Liver (tissue), 8 donors: ENCODE measurements at regions not wholly inside any gene's neighbourhood (a gene's known extent, or its start where the extent isn't known, plus 50 kb on each side); places are given as distances from the start of the nearest gene placed in this dataset.

Experiments
- DNase-seq: peaks from one replicate; pipeline ENCODE4 v3.0.0-alpha.2; 2017; ENCODE audit warnings: low spot score
- H3K27ac ChIP-seq, 2 donors: one replicate each; pipeline ENCODE4 v1.7.0; 2013; ENCODE audit warnings: inconsistent platforms in 2 of 2, low read length in 2 of 2, control low read depth in 1 of 2, low read depth in 1 of 2, mild to moderate bottlenecking in 1 of 2
- H3K27me3 ChIP-seq, 4 donors: one replicate each; pipeline versions ENCODE4 v1.6.1 to v1.7.0; 2013; ENCODE audit warnings: low read length in 3 of 4, inconsistent platforms in 1 of 4, mild to moderate bottlenecking in 1 of 4, moderate library complexity in 1 of 4; ENCODE audit not compliant: control insufficient read depth in 4 of 4, insufficient read depth in 4 of 4
- H3K36me3 ChIP-seq, 4 donors: one replicate each; pipeline versions ENCODE4 v1.6.1 to v1.7.0; 2013; ENCODE audit warnings: low read length in 3 of 4, mild to moderate bottlenecking in 3 of 4, low read depth in 1 of 4, moderate library complexity in 1 of 4; ENCODE audit not compliant: control insufficient read depth in 4 of 4, insufficient read depth in 3 of 4
- H3K4me1 ChIP-seq, 4 donors: one replicate each; pipeline versions ENCODE4 v1.6.1 to v1.7.0; 2013; ENCODE audit warnings: low read length in 3 of 4, mild to moderate bottlenecking in 3 of 4, moderate library complexity in 1 of 4; ENCODE audit not compliant: control insufficient read depth in 4 of 4, insufficient read depth in 4 of 4
- H3K4me3 ChIP-seq, 3 donors: one replicate each; pipeline versions ENCODE4 v1.6.1 to v1.7.0; 2013; ENCODE audit warnings: low read length in 3 of 3, control low read depth in 1 of 3, low read depth in 1 of 3, mild to moderate bottlenecking in 1 of 3
- H3K9ac ChIP-seq, 2 donors: one replicate each; pipeline ENCODE4 v1.7.0; 2013; ENCODE audit warnings: low read length in 2 of 2, mild to moderate bottlenecking in 2 of 2, moderate library complexity in 2 of 2, control low read depth in 1 of 2, low read depth in 1 of 2
- H3K9me3 ChIP-seq, 4 donors: one replicate each; pipeline versions ENCODE4 v1.6.1 to v1.7.0; 2013; ENCODE audit warnings: low read length in 3 of 4; ENCODE audit not compliant: control insufficient read depth in 4 of 4
- FOXA1 ChIP-seq: IDR thresholded peaks from 2 replicates; pipeline ENCODE4 v1.6.1; 2016; ENCODE audit warnings: antibody characterized with exemption
- FOXA2 ChIP-seq: IDR thresholded peaks from 2 replicates; pipeline ENCODE4 v1.6.1; 2016; ENCODE audit warnings: antibody characterized with exemption
- GABPA ChIP-seq, 2 donors: IDR thresholded peaks in 1 of 2; conservative IDR thresholded peaks in 1 of 2; 2 replicates each; pipeline ENCODE4 v1.6.1; 2016; ENCODE audit warnings: antibody characterized with exemption in 2 of 2, mild to moderate bottlenecking in 1 of 2, moderate library complexity in 1 of 2
- HNF4G ChIP-seq: IDR thresholded peaks from 2 replicates; pipeline ENCODE4 v1.6.1; 2016; ENCODE audit warnings: antibody characterized with exemption
- JUND ChIP-seq, 2 donors: IDR thresholded peaks; 2 replicates each; pipeline ENCODE4 v1.6.1; 2016; ENCODE audit warnings: antibody characterized with exemption in 2 of 2
- RAD21 ChIP-seq, 2 donors: IDR thresholded peaks; 2 replicates each; pipeline ENCODE4 v1.6.1; 2016; ENCODE audit warnings: antibody characterized with exemption in 2 of 2, mild to moderate bottlenecking in 2 of 2
- RXRA ChIP-seq, 2 donors: IDR thresholded peaks; 2 replicates each; pipeline ENCODE4 v1.6.1; 2017 to 2018; ENCODE audit warnings: antibody characterized with exemption in 2 of 2, mild to moderate bottlenecking in 1 of 2
- TAF1 ChIP-seq: conservative IDR thresholded peaks from 2 replicates; pipeline ENCODE4 v1.6.1; 2016; ENCODE audit warnings: antibody characterized with exemption, mild to moderate bottlenecking
- WGBS: extraction: QIAGEN DNeasy Blood & Tissue Kit; methylation state at CpG from one replicate; pipeline ENCODE4 v1.1.7; 2013; 5-methylcytosine and 5-hydroxymethylcytosine counted together
- TF ChIP-seq, protein P1 (sequence below): IDR thresholded peaks from 2 replicates; pipeline ENCODE4 v1.6.1; 2016; ENCODE audit warnings: antibody characterized with exemption, mild to moderate bottlenecking
- TF ChIP-seq, protein P2 (sequence below): IDR thresholded peaks from 2 replicates; pipeline ENCODE4 v1.6.1; 2016; ENCODE audit warnings: antibody characterized with exemption
- TF ChIP-seq, protein P3 (sequence below): fragments of 150-350 bp; IDR thresholded peaks from 2 replicates; pipeline ENCODE4 v1.5.1; 2017; ENCODE audit warnings: improper control_type of control experiment, low read depth, low read length; ENCODE audit not compliant: missing input control
- TF ChIP-seq, protein P4 (sequence below): IDR thresholded peaks from 2 replicates; pipeline ENCODE4 v1.6.1; 2016; ENCODE audit warnings: antibody characterized with exemption
- donor health status: healthy.
- donor health status: healthy.
- donor health status: healthy.
- donor health status: healthy.
- donor health status: healthy.

DNA sequence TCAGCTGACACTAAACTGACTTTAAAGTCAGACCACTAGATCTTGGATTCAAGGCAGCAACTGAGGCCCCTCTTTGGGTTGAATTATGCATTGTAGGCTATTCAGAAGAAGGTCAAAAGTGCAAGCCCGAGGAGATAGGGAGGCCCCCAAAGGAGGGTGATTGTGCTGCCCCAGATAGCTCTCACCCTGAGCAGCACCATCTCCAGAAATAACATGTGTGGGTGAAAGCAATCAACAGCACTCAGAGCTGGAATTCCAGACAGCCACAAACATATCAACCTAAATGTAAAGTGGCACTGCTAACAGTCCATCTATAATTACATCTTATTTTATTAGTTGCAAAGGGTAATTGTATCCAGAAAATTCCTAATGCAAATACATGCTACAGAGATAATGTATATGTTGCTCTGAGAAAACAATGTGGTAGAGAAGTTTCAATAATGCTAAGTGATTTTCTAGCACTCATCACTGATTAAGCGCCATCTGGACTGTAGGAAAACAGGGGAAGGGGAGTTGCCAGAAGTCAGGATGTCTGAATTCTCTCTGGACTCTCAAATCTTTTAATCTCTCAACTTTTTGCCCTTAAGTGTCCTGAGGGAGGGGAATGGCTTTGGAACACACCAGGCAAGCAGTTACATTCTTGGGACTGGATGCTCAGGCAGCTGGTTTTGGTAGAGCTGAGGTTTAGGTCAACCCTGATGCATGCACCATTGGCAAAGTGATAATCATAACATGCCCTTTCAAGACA, 61.8 kb upstream of the SFRP2 start:
- H3K9me3 ChIP-seq, result peaks cover 0 to 3% (median under 1%) of the 10 kb centered on the region in 4 donors
- no peaks in the 10 kb centered on the region for H3K36me3 ChIP-seq
- H3K9ac ChIP-seq, result no peak overlapping the region
- 47% methylated on average over 2 of the region's 2 CpGs for WGBS
- H3K4me1 ChIP-seq, result no peaks in the 10 kb centered on the region
- H3K27me3 ChIP-seq, result peaks cover 0 to 8% (median 0%) of the 10 kb centered on the region in 4 donors
- TF ChIP-seq JUND (IDR thresholded peaks at IDR 0.05) (no peak), FOXA1 (no peak), FOXA2 (no peak), GABPA (IDR thresholded peaks at IDR 0.05 in 1 of 2, conservative IDR thresholded peaks at IDR 0.05 in 1 of 2) (no peak), HNF4G (no peak)
- TF ChIP-seq, protein P1, sequence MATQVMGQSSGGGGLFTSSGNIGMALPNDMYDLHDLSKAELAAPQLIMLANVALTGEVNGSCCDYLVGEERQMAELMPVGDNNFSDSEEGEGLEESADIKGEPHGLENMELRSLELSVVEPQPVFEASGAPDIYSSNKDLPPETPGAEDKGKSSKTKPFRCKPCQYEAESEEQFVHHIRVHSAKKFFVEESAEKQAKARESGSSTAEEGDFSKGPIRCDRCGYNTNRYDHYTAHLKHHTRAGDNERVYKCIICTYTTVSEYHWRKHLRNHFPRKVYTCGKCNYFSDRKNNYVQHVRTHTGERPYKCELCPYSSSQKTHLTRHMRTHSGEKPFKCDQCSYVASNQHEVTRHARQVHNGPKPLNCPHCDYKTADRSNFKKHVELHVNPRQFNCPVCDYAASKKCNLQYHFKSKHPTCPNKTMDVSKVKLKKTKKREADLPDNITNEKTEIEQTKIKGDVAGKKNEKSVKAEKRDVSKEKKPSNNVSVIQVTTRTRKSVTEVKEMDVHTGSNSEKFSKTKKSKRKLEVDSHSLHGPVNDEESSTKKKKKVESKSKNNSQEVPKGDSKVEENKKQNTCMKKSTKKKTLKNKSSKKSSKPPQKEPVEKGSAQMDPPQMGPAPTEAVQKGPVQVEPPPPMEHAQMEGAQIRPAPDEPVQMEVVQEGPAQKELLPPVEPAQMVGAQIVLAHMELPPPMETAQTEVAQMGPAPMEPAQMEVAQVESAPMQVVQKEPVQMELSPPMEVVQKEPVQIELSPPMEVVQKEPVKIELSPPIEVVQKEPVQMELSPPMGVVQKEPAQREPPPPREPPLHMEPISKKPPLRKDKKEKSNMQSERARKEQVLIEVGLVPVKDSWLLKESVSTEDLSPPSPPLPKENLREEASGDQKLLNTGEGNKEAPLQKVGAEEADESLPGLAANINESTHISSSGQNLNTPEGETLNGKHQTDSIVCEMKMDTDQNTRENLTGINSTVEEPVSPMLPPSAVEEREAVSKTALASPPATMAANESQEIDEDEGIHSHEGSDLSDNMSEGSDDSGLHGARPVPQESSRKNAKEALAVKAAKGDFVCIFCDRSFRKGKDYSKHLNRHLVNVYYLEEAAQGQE, result no peak
- TF ChIP-seq, protein P2, sequence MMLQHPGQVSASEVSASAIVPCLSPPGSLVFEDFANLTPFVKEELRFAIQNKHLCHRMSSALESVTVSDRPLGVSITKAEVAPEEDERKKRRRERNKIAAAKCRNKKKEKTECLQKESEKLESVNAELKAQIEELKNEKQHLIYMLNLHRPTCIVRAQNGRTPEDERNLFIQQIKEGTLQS, result no peak
- TF ChIP-seq, protein P3, sequence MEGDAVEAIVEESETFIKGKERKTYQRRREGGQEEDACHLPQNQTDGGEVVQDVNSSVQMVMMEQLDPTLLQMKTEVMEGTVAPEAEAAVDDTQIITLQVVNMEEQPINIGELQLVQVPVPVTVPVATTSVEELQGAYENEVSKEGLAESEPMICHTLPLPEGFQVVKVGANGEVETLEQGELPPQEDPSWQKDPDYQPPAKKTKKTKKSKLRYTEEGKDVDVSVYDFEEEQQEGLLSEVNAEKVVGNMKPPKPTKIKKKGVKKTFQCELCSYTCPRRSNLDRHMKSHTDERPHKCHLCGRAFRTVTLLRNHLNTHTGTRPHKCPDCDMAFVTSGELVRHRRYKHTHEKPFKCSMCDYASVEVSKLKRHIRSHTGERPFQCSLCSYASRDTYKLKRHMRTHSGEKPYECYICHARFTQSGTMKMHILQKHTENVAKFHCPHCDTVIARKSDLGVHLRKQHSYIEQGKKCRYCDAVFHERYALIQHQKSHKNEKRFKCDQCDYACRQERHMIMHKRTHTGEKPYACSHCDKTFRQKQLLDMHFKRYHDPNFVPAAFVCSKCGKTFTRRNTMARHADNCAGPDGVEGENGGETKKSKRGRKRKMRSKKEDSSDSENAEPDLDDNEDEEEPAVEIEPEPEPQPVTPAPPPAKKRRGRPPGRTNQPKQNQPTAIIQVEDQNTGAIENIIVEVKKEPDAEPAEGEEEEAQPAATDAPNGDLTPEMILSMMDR, result no peak
- H3K27ac ChIP-seq, result no peak overlapping the region
- H3K4me3 ChIP-seq, result no peak overlapping the region
- no peak for DNase-seq

DNA sequence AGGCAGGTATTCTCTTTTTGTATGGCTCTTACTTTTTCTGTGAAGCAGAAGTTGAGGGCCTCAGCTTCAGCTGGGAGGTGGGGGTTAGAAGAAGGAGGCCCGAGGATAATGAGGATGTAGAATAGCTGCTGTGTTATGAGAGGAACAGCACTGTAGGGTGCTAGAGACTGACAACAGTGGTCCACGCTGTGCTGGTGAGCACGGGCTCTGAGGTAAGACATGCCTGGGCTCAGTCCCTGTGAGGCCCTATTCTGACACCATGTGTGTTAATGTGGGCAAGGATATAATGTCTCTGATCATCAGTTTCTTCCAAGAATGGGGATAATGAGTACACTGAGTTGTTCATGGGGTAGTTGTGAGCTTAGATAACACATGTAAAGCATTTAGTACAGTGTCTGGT, 55.3 kb upstream of the SFRP2 start:
- no peaks in the 10 kb centered on the region for H3K36me3 ChIP-seq
- TF ChIP-seq TAF1, result no peak
- no peak for TF ChIP-seq RAD21 (IDR thresholded peaks at IDR 0.05)
- TF ChIP-seq RXRA (IDR thresholded peaks at IDR 0.05), result no peak
- no peak for TF ChIP-seq GABPA (IDR thresholded peaks at IDR 0.05 in 1 of 2, conservative IDR thresholded peaks at IDR 0.05 in 1 of 2)
- TF ChIP-seq, protein P4, sequence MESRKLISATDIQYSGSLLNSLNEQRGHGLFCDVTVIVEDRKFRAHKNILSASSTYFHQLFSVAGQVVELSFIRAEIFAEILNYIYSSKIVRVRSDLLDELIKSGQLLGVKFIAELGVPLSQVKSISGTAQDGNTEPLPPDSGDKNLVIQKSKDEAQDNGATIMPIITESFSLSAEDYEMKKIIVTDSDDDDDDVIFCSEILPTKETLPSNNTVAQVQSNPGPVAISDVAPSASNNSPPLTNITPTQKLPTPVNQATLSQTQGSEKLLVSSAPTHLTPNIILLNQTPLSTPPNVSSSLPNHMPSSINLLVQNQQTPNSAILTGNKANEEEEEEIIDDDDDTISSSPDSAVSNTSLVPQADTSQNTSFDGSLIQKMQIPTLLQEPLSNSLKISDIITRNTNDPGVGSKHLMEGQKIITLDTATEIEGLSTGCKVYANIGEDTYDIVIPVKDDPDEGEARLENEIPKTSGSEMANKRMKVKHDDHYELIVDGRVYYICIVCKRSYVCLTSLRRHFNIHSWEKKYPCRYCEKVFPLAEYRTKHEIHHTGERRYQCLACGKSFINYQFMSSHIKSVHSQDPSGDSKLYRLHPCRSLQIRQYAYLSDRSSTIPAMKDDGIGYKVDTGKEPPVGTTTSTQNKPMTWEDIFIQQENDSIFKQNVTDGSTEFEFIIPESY, result no peak
- no peaks in the 10 kb centered on the region for H3K4me1 ChIP-seq
- 56% methylated on average over 3 of the region's 3 CpGs for WGBS
- H3K4me3 ChIP-seq, result no peak overlapping the region
- DNase-seq, result no peak
- H3K9ac ChIP-seq, result no peak overlapping the region
- H3K9me3 ChIP-seq, result peaks cover 0 to 2% (median 0%) of the 10 kb centered on the region in 4 donors
- no peak overlapping the region for H3K27ac ChIP-seq
- peaks cover 0 to 4% (median 0%) of the 10 kb centered on the region in 4 donors for H3K27me3 ChIP-seq
